ENCODE measurements at regions not wholly inside any gene's neighbourhood (a gene's known extent, or its start where the extent isn't known, plus 50 kb on each side); places are given as distances from the start of the nearest gene placed in this dataset.
A peak's percentile ranks its signal among the peaks of the same experiment; 100 is the strongest.

DNA sequence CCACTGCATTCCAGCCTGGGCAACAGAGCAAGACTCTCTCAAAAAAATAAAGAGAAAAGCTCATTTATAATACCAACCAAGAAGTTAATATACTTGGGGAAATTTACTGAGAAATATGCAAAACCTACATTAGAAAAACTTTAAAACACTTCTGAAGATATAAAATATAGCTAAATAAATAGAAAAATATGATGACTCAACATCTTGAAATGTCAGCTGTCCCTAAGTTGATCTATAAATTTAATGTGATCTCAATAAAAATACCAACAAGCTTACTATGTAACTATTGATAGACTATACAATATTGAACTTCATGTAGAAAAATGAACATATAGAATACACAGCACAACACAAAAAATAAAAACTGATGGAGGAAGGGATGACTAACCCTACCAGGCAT, 87.5 kb upstream of the INTU start:
- DNase-seq, result no peak
- H3K36me3 ChIP-seq (replicated peaks; ENCODE audit: control insufficient read depth, insufficient read depth, low read length), result no peaks in the 10 kb centered on the region
- H3K27me3 ChIP-seq (ENCODE audit: control insufficient read depth, insufficient read depth, low read length), result no peaks in the 10 kb centered on the region
- H3K4me3 ChIP-seq (ENCODE audit: insufficient read depth, low read depth, low read length), result no peak overlapping the region

DNA sequence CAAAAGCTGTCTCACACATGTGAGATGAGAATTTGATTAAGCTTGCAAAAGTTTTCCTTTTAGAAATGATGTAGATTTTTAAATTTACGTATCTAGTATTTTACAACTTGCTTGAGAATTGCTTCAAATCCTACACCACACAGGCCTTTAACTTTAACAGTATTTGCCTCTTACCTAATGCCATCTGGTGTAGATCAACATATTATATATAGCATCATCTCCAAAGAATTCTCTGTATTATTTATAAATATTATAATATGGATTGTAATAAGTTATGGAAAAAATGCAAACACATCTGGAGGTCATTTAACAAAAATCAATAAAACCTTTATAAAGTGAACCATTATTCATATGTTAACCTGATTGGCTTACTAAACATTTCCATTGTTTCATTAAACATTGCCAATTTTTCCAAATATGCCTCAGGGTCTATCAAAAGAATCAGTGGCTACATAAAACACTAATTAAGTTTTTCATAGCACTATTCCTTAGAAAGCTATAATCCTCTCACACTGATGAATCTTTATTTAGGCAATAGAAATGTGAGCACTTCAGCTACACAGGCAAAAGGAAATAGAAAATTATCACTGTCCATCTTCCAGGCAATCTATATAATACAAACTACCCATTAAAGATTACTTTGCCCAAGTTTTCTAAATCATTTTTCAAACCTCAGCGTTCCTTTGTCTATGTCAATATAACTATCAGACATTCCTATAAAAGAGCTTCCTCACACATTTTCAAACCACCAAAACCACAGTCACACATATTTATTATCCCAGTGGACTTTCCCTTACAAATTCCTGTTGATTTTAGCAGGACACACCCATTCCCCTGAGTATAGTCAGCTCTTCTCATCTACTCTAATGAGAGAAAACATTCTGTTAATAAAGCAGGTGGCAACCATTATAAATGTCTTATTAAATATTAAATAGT, 83.5 kb upstream of the INTU start:
- Histone ChIP-seq H3K36me3 (replicated peaks; ENCODE audit: control insufficient read depth, insufficient read depth, low read length) (no peaks in the 10 kb centered on the region), H3K4me3 (ENCODE audit: insufficient read depth, low read depth, low read length) (no peak overlapping the region), H3K27me3 (ENCODE audit: control insufficient read depth, insufficient read depth, low read length) (no peaks in the 10 kb centered on the region)
- no peak for DNase-seq

GRCh38 chr4:127555106-127555505, 77.7 kb upstream of the INTU start:
- Histone ChIP-seq H3K36me3 (replicated peaks; ENCODE audit: control insufficient read depth, insufficient read depth, low read length) (no peaks in the 10 kb centered on the region), H3K4me3 (ENCODE audit: insufficient read depth, low read depth, low read length) (no peak overlapping the region), H3K27me3 (ENCODE audit: control insufficient read depth, insufficient read depth, low read length) (no peaks in the 10 kb centered on the region)
- DNase-seq, result no peak

DNA sequence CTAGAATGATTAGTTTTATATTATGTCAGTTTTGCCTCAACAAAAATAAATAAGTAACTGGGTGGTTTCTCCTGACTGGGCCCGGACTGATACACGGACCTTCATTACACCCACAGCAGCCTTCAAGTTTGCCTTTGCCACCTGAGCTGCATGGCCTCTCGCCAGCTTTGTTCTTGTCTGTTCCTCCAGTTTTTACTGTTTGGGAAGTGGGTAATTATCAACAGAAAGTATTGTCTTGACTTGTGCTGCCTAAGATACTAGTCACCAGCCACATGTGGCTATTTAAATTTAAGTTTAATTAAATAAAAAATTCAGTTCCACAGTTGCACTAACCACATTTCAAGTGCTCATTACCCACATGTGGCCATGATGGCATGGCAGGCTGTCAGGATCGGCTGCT, 74.7 kb upstream of the INTU start:
- no peak overlapping the region for H3K4me3 ChIP-seq (ENCODE audit: insufficient read depth, low read depth, low read length)
- no peak for DNase-seq
- H3K27me3 ChIP-seq (ENCODE audit: control insufficient read depth, insufficient read depth, low read length), result no peaks in the 10 kb centered on the region
- H3K36me3 ChIP-seq (replicated peaks; ENCODE audit: control insufficient read depth, insufficient read depth, low read length), result no peaks in the 10 kb centered on the region

GRCh38 chr4:127558489-127559407, 74.0 kb upstream of the INTU start:
- DNase-seq, result no peak
- Histone ChIP-seq H3K4me3 (ENCODE audit: insufficient read depth, low read depth, low read length) (no peak overlapping the region), H3K27me3 (ENCODE audit: control insufficient read depth, insufficient read depth, low read length) (no peaks in the 10 kb centered on the region), H3K36me3 (replicated peaks; ENCODE audit: control insufficient read depth, insufficient read depth, low read length) (no peaks in the 10 kb centered on the region)

DNA sequence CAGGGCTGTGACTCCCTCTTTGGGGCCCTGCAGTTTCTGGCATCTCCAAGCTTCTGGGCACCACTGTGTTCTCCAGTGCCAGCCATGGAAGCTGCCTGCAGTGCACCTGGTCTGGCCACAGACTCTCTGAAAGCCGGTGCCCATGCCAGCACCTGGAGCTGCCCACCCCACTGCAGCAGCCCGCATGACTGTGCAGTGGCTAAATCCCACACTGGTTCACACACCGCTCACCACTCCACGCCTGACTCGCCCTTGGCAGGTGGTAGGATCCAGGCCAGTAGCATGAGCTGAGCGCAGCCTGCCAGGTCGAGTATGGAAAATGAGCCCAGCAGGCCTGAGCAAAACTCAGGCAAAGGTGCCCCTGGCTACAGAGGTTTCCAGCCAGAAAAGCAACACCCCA, 72.8 kb upstream of the INTU start:
- no peak for DNase-seq
- Histone ChIP-seq H3K4me3 (ENCODE audit: insufficient read depth, low read depth, low read length) (no peak overlapping the region), H3K36me3 (replicated peaks; ENCODE audit: control insufficient read depth, insufficient read depth, low read length) (no peaks in the 10 kb centered on the region), H3K27me3 (ENCODE audit: control insufficient read depth, insufficient read depth, low read length) (no peaks in the 10 kb centered on the region)

- DNase-seq, result no peak
- Histone ChIP-seq H3K4me3 (ENCODE audit: insufficient read depth, low read depth, low read length) (no peak overlapping the region), H3K36me3 (replicated peaks; ENCODE audit: control insufficient read depth, insufficient read depth, low read length) (no peaks in the 10 kb centered on the region), H3K27me3 (ENCODE audit: control insufficient read depth, insufficient read depth, low read length) (no peaks in the 10 kb centered on the region)
These were observed 72.0 kb upstream of the INTU start for GRCh38 chr4:127560755-127561154.

DNA sequence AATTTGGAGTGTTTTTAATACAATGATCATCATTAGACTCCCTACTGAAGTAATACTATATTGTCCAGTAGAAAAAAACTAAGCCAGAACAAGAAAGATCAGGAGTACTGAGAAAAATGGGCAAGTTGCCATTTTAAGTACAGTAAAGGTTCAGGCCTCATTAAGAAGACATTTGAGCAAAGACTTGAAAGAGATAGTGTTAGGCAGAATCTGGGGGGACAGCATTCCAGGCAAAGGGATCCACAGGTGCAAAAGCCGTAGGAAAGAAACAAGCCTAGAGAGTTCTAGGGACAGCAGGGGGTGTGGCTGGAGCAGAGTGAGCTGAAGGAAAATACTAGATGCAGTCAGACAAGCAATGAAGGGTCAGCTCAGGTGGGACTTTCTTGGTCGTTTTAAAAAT, 58.1 kb upstream of the INTU start:
- no peaks in the 10 kb centered on the region for H3K36me3 ChIP-seq (replicated peaks; ENCODE audit: control insufficient read depth, insufficient read depth, low read length)
- no peaks in the 10 kb centered on the region for H3K27me3 ChIP-seq (ENCODE audit: control insufficient read depth, insufficient read depth, low read length)
- DNase-seq, result peak; percentile 59
- no peak overlapping the region for H3K4me3 ChIP-seq (ENCODE audit: insufficient read depth, low read depth, low read length)

DNA sequence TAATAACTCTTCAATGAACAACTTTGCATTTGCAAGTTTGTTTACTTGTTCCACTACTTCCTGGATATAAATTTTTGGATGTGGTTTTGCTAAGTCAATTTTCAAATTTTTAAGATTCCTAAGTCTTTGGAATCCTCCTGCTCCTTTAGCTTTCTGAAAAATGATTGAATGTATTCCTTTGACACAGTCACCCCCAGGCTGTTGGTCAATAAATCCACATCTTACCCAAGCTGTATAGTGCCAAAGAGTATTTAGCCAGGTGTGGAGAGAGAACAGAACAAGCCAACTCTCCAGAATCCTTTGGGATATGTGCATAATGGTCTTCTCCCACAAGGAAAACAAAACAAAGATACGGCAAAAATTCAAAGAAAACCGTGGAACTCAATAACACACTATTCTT, 56.9 kb upstream of the INTU start:
- Histone ChIP-seq H3K36me3 (replicated peaks; ENCODE audit: control insufficient read depth, insufficient read depth, low read length) (no peaks in the 10 kb centered on the region), H3K4me3 (ENCODE audit: insufficient read depth, low read depth, low read length) (no peak overlapping the region), H3K27me3 (ENCODE audit: control insufficient read depth, insufficient read depth, low read length) (no peaks in the 10 kb centered on the region)
- no peak for DNase-seq

DNA sequence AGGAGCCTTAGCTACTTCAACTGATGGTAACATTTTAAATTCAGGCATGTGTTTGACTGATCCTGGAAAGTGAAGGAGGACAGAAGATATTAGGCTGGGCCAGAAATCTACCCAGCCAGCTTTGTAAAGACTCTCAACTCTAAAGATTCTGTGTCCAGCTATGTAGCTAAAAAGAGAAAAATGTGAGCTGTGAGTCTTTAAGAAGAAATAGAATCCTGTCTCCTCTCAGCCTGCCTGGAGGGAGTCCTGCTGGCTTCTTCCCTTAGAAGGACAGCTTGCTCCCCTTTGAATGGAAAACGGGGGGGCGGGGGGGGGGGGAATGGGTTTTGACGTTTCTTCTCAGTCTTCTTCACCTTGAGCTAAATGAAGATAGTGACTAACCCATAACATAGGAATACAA, 54.3 kb upstream of the INTU start:
- no peaks in the 10 kb centered on the region for H3K36me3 ChIP-seq (replicated peaks; ENCODE audit: control insufficient read depth, insufficient read depth, low read length)

DNA sequence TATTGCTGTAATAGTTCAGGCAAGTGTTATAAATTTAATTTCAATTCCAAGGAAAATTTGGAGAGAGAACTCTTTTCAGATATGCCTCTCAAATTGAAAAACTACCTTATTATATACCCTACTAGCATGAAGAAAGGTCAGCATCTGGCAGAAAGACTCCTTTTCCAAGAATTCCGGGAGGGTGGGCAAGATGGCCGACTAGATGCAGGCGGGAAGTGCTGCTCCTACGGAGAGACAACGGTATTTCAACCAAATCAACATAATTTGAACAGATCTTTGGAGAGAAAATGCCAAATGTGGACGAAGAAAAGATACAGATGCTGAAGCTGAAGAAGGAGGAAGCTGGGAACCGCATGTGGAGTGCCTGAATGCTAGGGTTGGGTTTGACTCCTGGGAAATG, 53.8 kb upstream of the INTU start:
- DNase-seq, result no peak
- H3K4me3 ChIP-seq (ENCODE audit: insufficient read depth, low read depth, low read length), result no peak overlapping the region
- H3K27me3 ChIP-seq (ENCODE audit: control insufficient read depth, insufficient read depth, low read length), result no peaks in the 10 kb centered on the region
- no peaks in the 10 kb centered on the region for H3K36me3 ChIP-seq (replicated peaks; ENCODE audit: control insufficient read depth, insufficient read depth, low read length)

More for the DNA sequence above, 54.3 kb upstream of the INTU start:
- no peaks in the 10 kb centered on the region for H3K27me3 ChIP-seq (ENCODE audit: control insufficient read depth, insufficient read depth, low read length)
- no peak overlapping the region for H3K4me3 ChIP-seq (ENCODE audit: insufficient read depth, low read depth, low read length)
- DNase-seq, result no peak

GRCh38 chr4:127579821-127580220, 52.9 kb upstream of the INTU start:
- no peak overlapping the region for H3K4me3 ChIP-seq (ENCODE audit: insufficient read depth, low read depth, low read length)
- no peak for DNase-seq

GRCh38 chr4:127580300-127580699, 52.5 kb upstream of the INTU start:
- Histone ChIP-seq H3K4me3 (ENCODE audit: insufficient read depth, low read depth, low read length) (no peak overlapping the region), H3K36me3 (replicated peaks; ENCODE audit: control insufficient read depth, insufficient read depth, low read length) (no peaks in the 10 kb centered on the region), H3K27me3 (ENCODE audit: control insufficient read depth, insufficient read depth, low read length) (no peaks in the 10 kb centered on the region)
- no peak for DNase-seq

More at GRCh38 chr4:127579821-127580220, 52.9 kb upstream of the INTU start:
- H3K27me3 ChIP-seq (ENCODE audit: control insufficient read depth, insufficient read depth, low read length), result no peaks in the 10 kb centered on the region
- no peaks in the 10 kb centered on the region for H3K36me3 ChIP-seq (replicated peaks; ENCODE audit: control insufficient read depth, insufficient read depth, low read length)

- Histone ChIP-seq H3K36me3 (replicated peaks; ENCODE audit: control insufficient read depth, insufficient read depth, low read length) (no peaks in the 10 kb centered on the region), H3K4me3 (ENCODE audit: insufficient read depth, low read depth, low read length) (no peak overlapping the region), H3K27me3 (ENCODE audit: control insufficient read depth, insufficient read depth, low read length) (no peaks in the 10 kb centered on the region)
- DNase-seq, result no peak
These were observed 51.9 kb upstream of the INTU start for GRCh38 chr4:127580891-127581290.

Measured in H7 (cell line).